Parathyroid adenoma (tissue), 2 donors: ENCODE measurements at regions not wholly inside any gene's neighbourhood (a gene's known extent, or its start where the extent isn't known, plus 50 kb on each side); places are given as distances from the start of the nearest gene placed in this dataset.
"Not testable (repeated sequence)": the region's sequence is repeated elsewhere in the genome, so short reads cannot be mapped to it uniquely, and the experiment has no call there.

Source experiments
- H2AFZ ChIP-seq: fragments of 300-600 bp; sonication (generic); one replicate; pipeline ENCODE4 v1.7.0; 2017; ENCODE audit warnings: antibody characterized with exemption, mild to moderate bottlenecking
- H3K27ac ChIP-seq: fragments of 300-600 bp; sonication (generic); one replicate; pipeline ENCODE4 v1.7.0; 2017
- H3K27me3 ChIP-seq: fragments of 300-600 bp; sonication (generic); one replicate; pipeline ENCODE4 v1.7.0; 2017; ENCODE audit warnings: low read length; ENCODE audit not compliant: control insufficient read depth, insufficient read depth
- H3K36me3 ChIP-seq: fragments of 300-600 bp; sonication (generic); one replicate; pipeline ENCODE4 v1.7.0; 2017; ENCODE audit warnings: low read length; ENCODE audit not compliant: control insufficient read depth, insufficient read depth
- H3K4me1 ChIP-seq: fragments of 300-600 bp; sonication (generic); one replicate; pipeline ENCODE4 v1.7.0; 2017; ENCODE audit warnings: control low read depth
- H3K4me2 ChIP-seq: fragments of 300-600 bp; sonication (generic); one replicate; pipeline ENCODE4 v1.7.0; 2017; ENCODE audit warnings: low read length
- H3K4me3 ChIP-seq: fragments of 300-600 bp; sonication (generic); one replicate; pipeline ENCODE4 v1.7.0; 2017; ENCODE audit warnings: low read depth, low read length
- H3K79me2 ChIP-seq: fragments of 300-600 bp; sonication (generic); one replicate; pipeline ENCODE4 v1.7.0; 2017; ENCODE audit warnings: control low read depth
- H3K9ac ChIP-seq: fragments of 300-600 bp; sonication (generic); one replicate; pipeline ENCODE4 v1.7.0; 2017; ENCODE audit warnings: mild to moderate bottlenecking
- H3K9me3 ChIP-seq: fragments of 300-600 bp; sonication (generic); one replicate; pipeline ENCODE4 v1.7.0; 2017; ENCODE audit warnings: low read length; ENCODE audit not compliant: control insufficient read depth
- CTCF ChIP-seq: fragments of 300-600 bp; sonication (generic); IDR thresholded peaks from one replicate; pipeline ENCODE4 v1.7.0; 2017; ENCODE audit warnings: antibody characterized with exemption, mild to moderate bottlenecking
- donor health status: primary hyperparathyroidism.

- TF ChIP-seq CTCF = no peak
- Histone ChIP-seq H3K4me3 (no peak overlapping the region), H3K9me3 (no peaks in the 10 kb centered on the region), H2AFZ (no peak overlapping the region), H3K79me2 (no peaks in the 10 kb centered on the region), H3K27me3 (no peaks in the 10 kb centered on the region), H3K36me3 (no peaks in the 10 kb centered on the region), H3K27ac (no peak overlapping the region), H3K4me2 (no peak overlapping the region), H3K4me1 (no peaks in the 10 kb centered on the region), H3K9ac (no peak overlapping the region)
Observed at GRCh38 chr3:81080608-81081007, 680.8 kb downstream of the GBE1 start.

GRCh38 chr3:81072591-81072990, 688.9 kb downstream of the GBE1 start:
- no peak for TF ChIP-seq CTCF
- H3K27me3 ChIP-seq = no peaks in the 10 kb centered on the region
- H3K4me2 ChIP-seq = no peak overlapping the region
- H3K9me3 ChIP-seq = no peaks in the 10 kb centered on the region
- H3K27ac ChIP-seq = no peak overlapping the region
- no peaks in the 10 kb centered on the region for H3K4me1 ChIP-seq
- H3K4me3 ChIP-seq = no peak overlapping the region
- H3K9ac ChIP-seq = no peak overlapping the region
- no peaks in the 10 kb centered on the region for H3K79me2 ChIP-seq
- no peaks in the 10 kb centered on the region for H3K36me3 ChIP-seq
- H2AFZ ChIP-seq = no peak overlapping the region

- H3K4me1 ChIP-seq = no peaks in the 10 kb centered on the region
- H3K9ac ChIP-seq = no peak overlapping the region
- no peak overlapping the region for H3K4me2 ChIP-seq
- H3K79me2 ChIP-seq = no peaks in the 10 kb centered on the region
- H3K4me3 ChIP-seq = no peak overlapping the region
- H2AFZ ChIP-seq = no peak overlapping the region
- no peaks in the 10 kb centered on the region for H3K36me3 ChIP-seq
- H3K9me3 ChIP-seq = no peaks in the 10 kb centered on the region
- no peak for TF ChIP-seq CTCF
- H3K27me3 ChIP-seq = no peaks in the 10 kb centered on the region
- H3K27ac ChIP-seq = no peak overlapping the region
Observed at GRCh38 chr3:81068546-81068945, 692.9 kb downstream of the GBE1 start.

GRCh38 chr3:81063896-81064295, 697.5 kb downstream of the GBE1 start:
- Histone ChIP-seq H3K36me3 (no peaks in the 10 kb centered on the region), H3K27ac (no peak overlapping the region), H3K9ac (no peak overlapping the region), H3K4me1 (no peaks in the 10 kb centered on the region), H3K4me2 (no peak overlapping the region), H3K9me3 (no peaks in the 10 kb centered on the region), H3K79me2 (no peaks in the 10 kb centered on the region), H3K4me3 (no peak overlapping the region), H3K27me3 (no peaks in the 10 kb centered on the region), H2AFZ (no peak overlapping the region)
- no peak for TF ChIP-seq CTCF

- not testable (repeated sequence) for H3K4me2 ChIP-seq, H3K9ac ChIP-seq, H3K4me1 ChIP-seq, H3K4me3 ChIP-seq, H3K36me3 ChIP-seq, H3K79me2 ChIP-seq, H2AFZ ChIP-seq, H3K27me3 ChIP-seq, H3K27ac ChIP-seq, H3K9me3 ChIP-seq
Observed at GRCh38 chr3:81051133-81051532, 710.3 kb downstream of the GBE1 start.
